HG03460 (cell line): ENCODE measurements at regions not wholly inside any gene's neighbourhood (a gene's known extent, or its start where the extent isn't known, plus 50 kb on each side); places are given as distances from the start of the nearest gene placed in this dataset.
"Not testable (repeated sequence)": the region's sequence is repeated elsewhere in the genome, so short reads cannot be mapped to it uniquely, and the experiment has no call there.

Experiments
- ATAC-seq: cut with Tn5 transposase; IDR thresholded peaks from one replicate; pipeline ENCODE4 v1.9.1; 2021; ENCODE audit not compliant: unreplicated experiment

DNA sequence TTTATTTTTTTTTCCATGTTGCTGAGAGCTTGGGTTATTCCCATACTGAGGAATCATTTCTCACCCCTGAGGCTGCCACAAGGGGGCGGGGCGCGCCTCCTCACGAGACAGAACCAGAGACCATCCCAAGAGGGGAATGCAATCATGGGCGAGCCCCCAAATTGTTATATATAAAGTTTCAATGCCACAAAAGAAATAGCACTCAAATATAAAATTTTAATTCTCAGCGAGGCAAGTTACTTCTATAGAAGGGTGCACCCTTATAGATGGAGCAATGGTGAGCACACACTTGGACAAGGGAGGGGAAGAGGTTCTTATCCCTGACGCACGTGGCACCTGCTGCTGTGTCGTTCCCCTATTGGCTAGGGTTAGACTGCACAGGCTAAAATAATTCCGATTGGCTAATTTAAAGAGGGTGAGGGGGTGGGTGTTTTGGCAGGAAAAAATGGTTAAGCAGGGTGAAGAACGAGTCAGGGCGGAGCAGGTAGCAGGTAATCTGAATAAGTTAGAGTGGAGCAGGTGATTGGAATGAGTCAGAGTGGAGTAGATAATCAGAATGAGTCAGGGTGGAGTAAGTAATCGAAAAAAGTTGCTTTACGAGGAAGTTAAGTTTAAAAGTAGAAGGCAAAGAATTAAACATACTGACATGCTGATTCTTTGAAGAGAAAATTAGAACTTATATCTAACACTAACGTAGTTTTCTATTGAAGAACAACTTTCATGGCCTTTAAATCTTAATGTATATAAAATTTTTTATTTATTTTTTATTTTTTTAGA, 177.5 kb downstream of the MTCL1 start:
- ATAC-seq = no peak

DNA sequence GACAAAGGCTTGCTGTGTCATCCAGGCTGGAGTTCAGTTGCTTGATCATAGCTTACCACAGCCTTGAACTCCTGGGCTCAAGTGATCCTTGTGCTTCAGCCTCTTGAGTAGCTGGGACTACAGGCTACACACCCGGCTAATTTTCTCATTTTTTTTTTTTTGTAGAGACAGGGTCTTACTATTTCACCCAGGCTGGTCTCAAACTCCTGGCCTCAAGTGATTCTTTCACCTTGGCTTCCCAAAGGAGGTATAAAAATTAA, 178.0 kb downstream of the MTCL1 start:
- no peak for ATAC-seq

DNA sequence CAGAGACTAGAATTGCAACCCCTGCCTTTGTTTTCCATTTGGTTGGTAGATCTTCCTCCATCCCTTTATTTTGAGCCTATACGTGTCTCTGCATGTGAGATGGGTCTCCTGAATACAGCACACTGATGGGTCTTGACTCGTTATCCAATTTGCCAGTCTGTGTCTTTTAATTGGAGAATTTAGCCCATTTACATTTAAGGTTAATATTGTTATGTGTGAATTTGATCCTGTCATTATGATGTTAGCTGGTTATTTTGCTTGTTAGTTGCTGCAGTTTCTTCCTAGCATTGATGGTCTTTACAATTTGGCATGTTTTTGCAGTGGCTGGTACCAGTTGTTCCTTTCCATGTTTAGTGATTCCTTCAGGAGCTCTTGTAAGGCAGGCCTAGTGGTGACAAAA, 182.5 kb downstream of the MTCL1 start:
- not testable (repeated sequence) for ATAC-seq

DNA sequence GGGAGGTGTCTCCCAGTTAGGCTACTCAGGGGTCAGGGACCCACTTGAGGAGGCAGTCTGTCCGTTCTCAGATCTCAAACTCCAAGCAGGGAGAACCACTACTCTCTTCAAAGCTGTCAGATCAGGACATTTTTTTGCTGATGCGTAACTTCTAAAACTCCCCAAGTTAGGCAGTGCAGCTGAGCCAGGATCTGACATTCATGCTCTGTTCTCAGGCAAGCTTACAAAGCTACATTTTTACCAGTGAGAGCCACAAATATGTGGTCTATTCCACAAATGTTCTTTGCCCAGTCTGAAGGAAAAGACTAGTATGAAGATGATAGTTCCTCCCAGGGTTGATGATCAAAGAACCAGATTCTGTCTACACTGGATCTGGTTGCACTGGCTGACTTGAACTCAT, 184.1 kb downstream of the MTCL1 start:
- ATAC-seq = no peak

DNA sequence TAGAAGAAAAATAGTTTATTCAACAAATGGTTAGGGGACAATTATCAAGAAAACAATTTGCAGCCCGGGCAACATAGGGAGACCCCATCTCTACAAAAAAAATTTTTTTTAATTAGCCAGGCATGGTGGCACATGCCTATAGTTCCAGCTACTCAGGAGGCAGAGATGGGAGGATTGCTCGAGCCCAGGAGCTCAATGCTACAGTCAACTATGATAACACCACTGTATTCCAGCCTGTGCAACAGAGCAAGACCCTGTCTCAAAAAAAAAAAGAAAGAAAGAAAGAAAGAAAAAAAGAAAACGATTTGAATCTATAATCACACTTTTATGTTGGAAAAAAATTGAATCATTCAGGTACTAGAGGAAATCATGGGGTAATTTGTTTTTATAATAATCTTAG, 185.1 kb downstream of the MTCL1 start:
- not testable (repeated sequence) for ATAC-seq

DNA sequence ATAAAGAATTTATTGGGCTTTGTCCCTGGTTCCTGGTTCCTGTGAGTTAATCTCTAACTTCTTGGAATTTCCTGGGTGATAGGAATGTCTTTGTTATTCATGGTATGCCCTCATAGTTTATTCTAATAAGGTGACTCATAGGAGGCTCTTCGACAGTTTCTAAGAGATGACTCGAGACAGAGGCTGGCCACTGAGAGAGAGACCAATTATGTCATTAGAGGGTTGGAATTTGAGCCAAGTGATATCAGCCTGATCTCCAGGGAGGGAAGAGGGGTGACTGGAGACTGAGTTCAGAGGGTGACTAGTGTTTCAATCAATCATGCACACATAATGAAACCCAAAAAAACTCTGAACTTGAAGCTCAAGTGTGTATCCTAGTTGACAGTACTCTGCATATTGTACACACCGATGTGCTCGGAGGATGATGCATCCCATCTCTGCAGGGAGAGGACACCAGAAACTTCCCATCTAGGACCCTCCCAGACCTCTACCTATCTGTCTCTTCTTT, 185.7 kb downstream of the MTCL1 start:
- no peak for ATAC-seq

DNA sequence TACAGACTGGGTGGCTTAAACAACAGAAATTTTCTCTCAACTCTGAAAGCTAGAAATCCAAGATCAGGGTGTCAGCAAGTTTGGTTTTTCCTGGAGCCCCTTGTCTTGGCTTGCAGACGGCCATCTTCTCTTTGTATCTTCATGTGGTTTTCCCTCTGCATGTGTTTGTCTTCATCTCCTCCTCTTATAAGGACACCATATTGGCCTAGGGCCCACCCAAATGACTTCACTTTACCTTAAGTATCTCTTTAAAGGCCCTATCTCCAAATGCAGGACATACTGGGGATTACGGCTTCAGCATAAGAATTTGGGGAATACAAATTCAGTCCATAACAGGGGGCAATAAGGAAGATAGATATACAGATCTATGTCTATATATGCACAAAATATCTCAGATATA, 187.9 kb downstream of the MTCL1 start:
- ATAC-seq = no peak

DNA sequence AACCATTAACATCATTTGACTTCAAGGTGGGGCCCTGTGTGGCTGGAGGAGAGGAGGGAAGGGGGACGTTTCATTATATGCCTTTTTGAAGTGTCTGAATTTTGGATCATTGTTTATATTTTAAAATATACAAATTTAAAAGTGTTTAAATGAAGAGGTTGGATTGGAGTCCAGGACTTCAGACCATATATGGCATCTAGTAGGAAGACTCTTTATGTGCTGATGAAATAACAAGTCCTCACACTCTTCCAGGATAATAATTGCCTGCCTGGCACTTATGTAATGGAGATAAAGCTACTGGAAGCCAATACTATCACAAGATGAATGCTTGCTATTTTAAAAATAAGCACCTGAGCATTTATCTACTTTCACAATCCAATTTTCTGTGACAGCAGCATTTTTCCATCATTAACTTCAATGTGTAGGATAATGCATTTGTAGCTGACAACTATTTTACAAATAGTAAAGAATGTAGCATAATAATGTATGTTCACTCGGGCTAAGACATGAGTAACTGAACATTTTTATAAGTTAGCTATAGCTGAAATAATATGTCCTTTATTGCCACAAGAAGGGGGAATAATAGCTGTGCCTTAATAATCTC, 188.4 kb downstream of the MTCL1 start:
- ATAC-seq = no peak

DNA sequence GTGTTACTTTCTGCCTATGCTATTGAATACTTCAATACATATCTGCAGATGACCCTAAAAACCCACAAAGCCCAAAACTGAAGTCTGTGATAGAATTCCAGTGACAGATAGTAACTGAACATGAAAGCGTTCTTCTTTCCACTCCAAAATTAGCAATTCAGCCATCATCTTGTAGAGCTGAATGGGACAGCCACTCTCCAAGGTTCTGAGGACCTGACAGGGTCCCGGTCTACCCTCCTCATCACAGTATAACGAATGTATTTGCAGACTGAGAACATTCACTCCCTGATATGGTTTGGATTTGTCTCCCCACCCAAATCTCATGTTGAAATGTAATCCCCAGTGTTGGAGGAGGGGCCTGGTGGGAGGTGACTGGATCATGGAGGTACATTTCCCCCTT, 189.5 kb downstream of the MTCL1 start:
- ATAC-seq = no peak

DNA sequence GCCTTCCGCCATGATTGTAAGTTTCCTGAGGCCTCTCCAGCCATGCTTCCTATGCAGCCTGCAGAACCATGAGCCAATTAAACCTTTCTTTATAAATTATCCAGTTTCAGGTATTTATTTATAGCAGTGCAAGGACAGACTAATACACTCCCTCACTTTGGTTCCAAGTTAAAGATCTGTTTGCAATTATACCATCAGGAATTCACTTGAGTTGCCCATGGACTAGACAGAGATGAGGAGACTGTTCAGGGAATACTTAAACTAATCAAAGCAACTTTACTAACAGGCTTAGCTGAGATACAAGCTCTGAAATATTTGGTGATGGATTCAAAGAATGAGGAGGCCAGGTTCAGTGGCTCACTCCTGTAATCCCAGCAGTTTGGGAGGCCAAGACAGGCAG, 190.0 kb downstream of the MTCL1 start:
- ATAC-seq = no peak

DNA sequence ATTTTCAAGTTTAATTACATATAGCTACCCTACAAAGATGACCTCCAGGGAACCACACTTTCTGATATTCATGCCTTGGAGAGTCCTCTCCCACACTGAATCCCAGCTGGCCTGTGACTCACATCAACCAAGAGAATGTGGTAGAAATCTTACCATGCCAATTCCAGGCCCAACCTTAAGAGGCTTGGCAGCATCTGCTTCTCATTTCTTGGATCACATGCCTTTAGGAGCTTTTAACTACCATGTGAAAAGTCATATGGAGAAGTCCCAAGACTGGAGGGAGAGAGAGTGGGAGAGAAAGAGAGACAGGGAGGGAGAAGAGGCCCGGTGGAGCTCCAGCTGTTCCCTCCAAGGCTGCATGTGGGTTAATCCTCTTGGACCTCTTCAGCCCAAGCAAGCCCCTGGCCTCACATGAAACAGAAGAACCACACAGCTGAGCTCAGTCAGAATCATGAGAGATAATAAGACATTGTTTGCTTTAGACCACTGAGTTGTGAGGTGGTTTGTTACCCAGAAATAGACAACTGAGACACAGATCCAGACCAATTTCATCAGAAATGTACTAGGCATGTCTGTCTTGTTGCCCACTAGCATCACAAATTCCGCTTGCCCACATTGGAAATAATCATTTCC, 190.7 kb downstream of the MTCL1 start:
- no peak for ATAC-seq

DNA sequence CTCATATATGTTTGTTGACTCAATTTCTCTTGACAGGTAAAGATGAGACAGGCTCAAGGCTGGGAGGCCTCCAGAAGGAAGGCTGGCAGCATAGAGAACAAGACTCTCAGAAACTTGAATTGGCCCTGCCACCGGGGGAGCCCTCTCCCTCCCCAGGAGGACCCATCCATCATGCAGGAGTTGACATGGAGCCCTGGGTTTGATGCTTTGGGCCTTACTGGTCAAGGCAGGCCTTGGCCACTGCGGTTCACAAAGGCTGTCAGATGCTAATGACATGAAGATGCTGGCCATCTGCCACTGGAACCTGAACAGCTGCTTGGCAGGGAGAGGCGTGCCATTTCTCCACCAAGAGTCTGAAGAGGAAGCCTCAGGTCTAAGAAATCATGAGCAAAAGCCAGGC, 193.6 kb downstream of the MTCL1 start:
- ATAC-seq = no peak

DNA sequence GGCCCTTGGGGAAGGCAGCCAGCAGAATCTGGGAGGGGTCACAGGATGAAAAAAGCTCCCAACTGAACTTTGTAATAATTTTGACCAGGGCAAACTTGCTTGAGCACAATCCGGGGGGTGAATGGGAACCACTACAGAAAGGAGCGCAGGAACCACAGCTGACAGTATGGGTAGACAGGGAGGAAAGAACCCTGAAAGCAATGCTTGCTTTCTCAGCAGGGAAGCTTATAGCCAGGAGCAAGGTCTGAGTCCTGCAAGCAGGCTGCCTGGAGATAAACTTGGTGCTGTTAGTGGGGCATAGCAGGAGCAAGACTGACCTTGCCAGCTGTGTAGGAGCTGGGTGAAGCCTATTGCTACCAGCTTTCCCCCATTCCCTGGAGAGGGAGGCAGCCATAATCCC, 195.2 kb downstream of the MTCL1 start:
- no peak for ATAC-seq

DNA sequence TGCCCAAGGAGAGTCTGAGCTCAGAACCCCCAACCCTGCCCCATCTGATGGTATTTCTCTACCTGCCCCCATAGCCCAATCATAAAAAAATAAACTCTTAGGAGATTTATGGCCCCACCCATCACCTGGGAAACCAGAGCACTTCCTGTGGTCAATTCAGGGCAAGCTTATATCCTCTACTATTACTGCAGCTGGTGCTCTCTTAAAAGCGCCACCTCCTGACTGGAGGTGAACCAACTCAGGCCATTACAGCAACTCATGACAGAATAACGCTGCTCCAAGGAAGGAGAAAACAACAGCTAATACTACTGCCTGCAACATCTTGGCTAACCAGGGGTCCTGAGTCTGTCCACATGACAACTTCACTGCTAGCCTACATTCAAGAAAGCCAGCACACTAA, 195.7 kb downstream of the MTCL1 start:
- ATAC-seq = no peak

DNA sequence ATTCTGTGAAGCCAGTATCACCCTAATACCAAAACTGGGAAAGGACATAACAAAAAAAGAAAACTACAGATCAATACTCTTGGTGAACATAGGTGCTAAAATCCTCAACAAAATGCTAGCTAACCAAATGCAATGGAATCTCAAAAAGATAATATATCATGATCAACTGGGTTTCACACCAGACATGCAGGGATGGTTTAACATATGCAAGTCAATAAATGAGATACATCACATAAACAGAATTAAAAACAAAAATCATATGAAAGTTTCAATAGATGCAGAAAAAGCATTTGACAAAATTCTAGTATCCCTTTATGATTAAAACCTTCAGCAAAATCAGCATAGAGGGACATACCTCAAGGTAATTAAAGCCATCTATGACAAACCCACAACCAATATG, 198.2 kb upstream of the NDUFV2 start:
- ATAC-seq = no peak

DNA sequence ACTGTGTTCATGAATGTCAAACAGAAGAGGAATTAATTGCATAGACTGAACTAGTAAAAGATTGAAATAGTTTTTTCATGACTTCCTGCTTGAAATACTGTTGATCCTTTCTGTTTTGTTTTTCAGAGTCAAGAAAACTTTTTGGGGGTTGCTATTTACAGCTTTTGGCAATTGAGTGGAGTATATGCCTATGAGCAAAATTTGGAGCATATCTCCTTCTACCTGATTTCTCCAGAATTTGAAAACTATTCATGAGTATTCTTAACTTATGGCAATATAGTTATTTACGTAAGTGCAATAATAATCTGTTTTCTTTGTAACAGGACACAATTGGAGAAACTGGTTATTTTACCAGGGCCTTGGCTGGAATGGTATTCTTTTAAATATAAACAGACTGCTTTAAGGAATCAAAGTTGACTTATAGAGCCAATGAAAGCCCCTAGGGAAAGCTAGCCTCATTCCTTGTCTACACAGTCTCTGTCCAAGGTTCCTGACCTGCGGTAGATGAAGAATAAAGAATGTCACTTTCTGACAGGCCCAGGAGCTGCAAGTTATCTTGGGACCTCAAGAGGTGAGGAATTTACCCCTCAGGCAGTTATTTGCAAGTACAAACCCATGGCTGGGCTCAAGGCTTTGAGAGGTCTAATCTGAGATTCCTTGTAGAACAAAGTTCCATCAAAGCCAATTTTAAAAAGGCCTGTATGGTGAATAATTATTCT, 193.5 kb upstream of the NDUFV2 start:
- ATAC-seq = no peak

DNA sequence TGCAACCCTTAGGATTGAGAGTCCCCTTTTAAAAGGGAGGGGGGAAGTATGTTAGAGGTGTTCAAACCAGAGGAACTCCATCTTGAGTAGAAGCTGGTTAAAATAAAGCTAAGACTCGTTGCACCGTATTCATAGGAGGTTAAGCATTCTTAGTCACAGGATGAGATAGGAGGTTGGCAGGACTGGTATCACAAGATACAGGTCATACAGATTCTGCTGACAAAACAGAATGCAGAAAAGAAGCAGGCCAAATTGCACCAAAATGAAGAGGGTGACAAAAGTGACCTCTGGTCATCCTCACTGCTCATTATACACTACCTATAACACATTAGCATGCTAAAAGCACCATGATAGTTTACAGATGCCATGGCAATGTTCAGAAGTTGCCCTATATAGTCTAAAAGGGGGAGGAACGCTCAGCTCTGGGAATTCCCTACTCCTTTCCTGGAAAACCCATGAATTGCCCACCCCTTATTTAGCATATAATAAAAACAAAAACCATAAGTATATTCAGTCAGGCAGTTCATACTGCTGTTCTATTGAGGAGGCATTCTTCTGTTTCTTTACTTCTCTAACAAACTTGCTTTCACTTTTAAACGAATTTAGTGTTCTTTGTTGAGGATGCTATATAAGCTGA, 192.2 kb upstream of the NDUFV2 start:
- no peak for ATAC-seq

DNA sequence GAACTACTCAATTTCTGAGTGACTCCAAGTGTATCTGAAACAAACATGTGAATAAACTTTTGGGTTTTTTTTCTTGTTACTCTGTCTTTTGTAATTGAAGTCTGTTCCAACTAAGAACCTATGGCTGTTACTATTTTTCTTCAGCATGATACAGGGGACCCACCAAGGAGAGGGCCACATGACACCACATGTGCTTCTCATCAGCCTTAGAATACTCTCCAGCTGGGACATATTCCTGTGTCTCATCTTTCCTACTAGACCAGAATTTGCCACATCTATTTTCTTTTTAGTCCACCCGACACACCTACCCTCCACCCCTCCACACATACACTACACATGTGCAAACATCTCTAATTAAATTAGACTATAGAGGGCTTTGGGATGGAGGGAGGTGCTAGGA, 191.7 kb upstream of the NDUFV2 start:
- no peak for ATAC-seq

DNA sequence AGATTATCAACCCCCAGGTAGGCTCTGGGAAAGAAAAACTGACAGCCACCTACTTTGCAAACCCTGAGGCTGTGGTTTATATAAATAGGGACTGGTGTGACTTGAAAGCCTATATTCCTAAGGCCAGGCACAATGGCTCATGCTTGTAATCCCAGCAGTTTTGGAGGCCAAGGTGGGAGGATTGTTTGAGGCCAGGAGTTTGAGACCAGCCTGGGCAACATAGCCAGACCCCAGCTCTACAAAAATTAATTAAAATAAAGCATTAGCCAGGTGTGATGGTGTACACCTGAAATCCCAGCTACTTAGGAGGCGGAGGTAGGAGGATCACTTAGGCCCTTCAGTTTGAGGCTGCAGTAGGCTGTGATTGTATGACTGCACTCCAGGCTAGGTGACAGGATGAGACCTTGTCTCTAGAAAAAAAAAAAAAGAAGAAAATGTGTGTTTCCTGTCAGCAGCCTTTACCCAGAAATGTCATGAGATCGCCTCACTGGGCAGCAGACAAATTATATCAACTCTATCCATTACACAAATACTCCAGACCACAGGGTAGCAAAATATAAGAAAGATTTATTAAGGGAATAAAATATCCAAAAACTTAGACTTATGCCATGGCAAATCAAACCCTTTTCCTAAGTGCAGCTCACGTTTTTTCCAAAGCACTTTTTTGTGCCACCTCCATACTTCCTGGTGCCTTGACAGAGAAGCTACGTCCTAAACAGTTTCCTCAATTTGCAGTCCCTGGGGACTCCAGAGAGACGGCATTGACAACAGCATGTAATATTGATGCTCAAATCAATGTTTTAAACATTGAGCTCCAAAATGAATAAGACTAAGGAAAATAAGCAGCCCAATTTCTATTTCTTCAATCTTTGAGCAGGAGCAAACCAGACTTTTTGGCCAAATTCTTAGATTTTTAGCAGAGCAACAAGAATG, 190.8 kb upstream of the NDUFV2 start:
- no peak for ATAC-seq
